Common myeloid progenitor, CD34-positive (primary cell): ENCODE measurements at regions not wholly inside any gene's neighbourhood (a gene's known extent, or its start where the extent isn't known, plus 50 kb on each side); places are given as distances from the start of the nearest gene placed in this dataset.
"Not testable (repeated sequence)": the region's sequence is repeated elsewhere in the genome, so short reads cannot be mapped to it uniquely, and the experiment has no call there.

ENCODE experiments used
- CTCF ChIA-PET: fragments of 350-600 bp; sonication (Branson Sonifier 250); formaldehyde crosslinking; loops from one replicate; lab custom pipeline; 2021; ENCODE audit warnings: antibody characterized with exemption; lab: Charles Lee
- POLR2A ChIA-PET: fragments of 350-600 bp; sonication (Branson Sonifier 250); formaldehyde crosslinking; loops from one replicate; lab custom pipeline; 2021; ENCODE audit warnings: antibody characterized with exemption; lab: Charles Lee
- DNase-seq, 3 donors: peaks; one replicate each; pipeline versions ENCODE4 v3.0.0 to v3.0.0-alpha.2; 2013
- H3K27ac ChIP-seq, 2 experiments: 1 replicate in 1 of 2; 2 replicates in 1 of 2; pipeline ENCODE4 v1.7.0; 2013; ENCODE audit warnings: inconsistent platforms in 2 of 2, low read length in 2 of 2, mild to moderate bottlenecking in 2 of 2, low read depth in 1 of 2, moderate library complexity in 1 of 2; ENCODE audit not compliant: severe bottlenecking in 2 of 2, insufficient read depth in 1 of 2, poor library complexity in 1 of 2
- H3K27me3 ChIP-seq, 5 experiments: replicated peaks in 2 of 5; 1 replicate in 3 of 5; 2 replicates in 2 of 5; pipeline versions ENCODE4 v1.6.1 to v1.7.0; 2013; ENCODE audit warnings: low read length in 4 of 5, mild to moderate bottlenecking in 2 of 5, moderate library complexity in 2 of 5, inconsistent platforms in 1 of 5; ENCODE audit not compliant: insufficient read depth in 5 of 5, control insufficient read depth in 4 of 5
- H3K36me3 ChIP-seq, 4 experiments: 1 replicate in 2 of 4; 2 replicates in 2 of 4; pipeline versions ENCODE4 v1.6.1 to v1.7.0; 2013; ENCODE audit warnings: low read length in 3 of 4, control low read depth in 1 of 4, mild to moderate bottlenecking in 1 of 4; ENCODE audit not compliant: control insufficient read depth in 4 of 4, insufficient read depth in 4 of 4
- H3K4me1 ChIP-seq, 4 experiments: 1 replicate in 3 of 4; 2 replicates in 1 of 4; pipeline versions ENCODE4 v1.6.1 to v1.7.1; 2013; ENCODE audit warnings: low read length in 3 of 4, mild to moderate bottlenecking in 3 of 4, control low read depth in 1 of 4, inconsistent platforms in 1 of 4, moderate library complexity in 1 of 4; ENCODE audit not compliant: control insufficient read depth in 4 of 4, insufficient read depth in 4 of 4; ENCODE audit errors: control extremely low read depth in 1 of 4
- H3K4me3 ChIP-seq, 7 experiments: 1 replicate in 4 of 7; 2 replicates in 3 of 7; pipeline versions ENCODE4 v1.5.1 to v1.7.0; 2013; ENCODE audit warnings: mild to moderate bottlenecking in 7 of 7, low read length in 6 of 7, moderate library complexity in 6 of 7, inconsistent platforms in 2 of 7, low read depth in 2 of 7, control low read depth in 1 of 7; ENCODE audit not compliant: insufficient read depth in 4 of 7, control insufficient read depth in 1 of 7; ENCODE audit errors: extremely low read depth in 1 of 7
- H3K9me3 ChIP-seq, 5 experiments: 1 replicate in 4 of 5; 2 replicates in 1 of 5; pipeline versions ENCODE4 v1.6.1 to v1.7.1; 2013; ENCODE audit warnings: low read length in 4 of 5, mild to moderate bottlenecking in 2 of 5, inconsistent platforms in 1 of 5, low read depth in 1 of 5, moderate library complexity in 1 of 5; ENCODE audit not compliant: control insufficient read depth in 4 of 5, insufficient read depth in 2 of 5; ENCODE audit errors: control extremely low read depth in 1 of 5
- WGBS: methylation state at CpG from one replicate; pipeline ENCODE4 v1.1.5; 2013; ENCODE audit not compliant: insufficient coverage; 5-methylcytosine and 5-hydroxymethylcytosine counted together

- no peak for DNase-seq
- Histone ChIP-seq H3K4me3 (no peak overlapping the region), H3K4me1 (no peaks in the 10 kb centered on the region), H3K27me3 (no peaks in the 10 kb centered on the region), H3K9me3 (peaks cover 0 to 3% (median 0%) of the 10 kb centered on the region in 5 experiments), H3K27ac (no peak overlapping the region), H3K36me3 (no peaks in the 10 kb centered on the region)
- 72% methylated on average over 5 of the region's 6 CpGs for WGBS
- CTCF ChIA-PET = no interaction called here
- POLR2A ChIA-PET = no interaction called here
These were observed 106.6 kb upstream of the NUPR2 start for GRCh38 chr7:56222866-56223265.

DNA sequence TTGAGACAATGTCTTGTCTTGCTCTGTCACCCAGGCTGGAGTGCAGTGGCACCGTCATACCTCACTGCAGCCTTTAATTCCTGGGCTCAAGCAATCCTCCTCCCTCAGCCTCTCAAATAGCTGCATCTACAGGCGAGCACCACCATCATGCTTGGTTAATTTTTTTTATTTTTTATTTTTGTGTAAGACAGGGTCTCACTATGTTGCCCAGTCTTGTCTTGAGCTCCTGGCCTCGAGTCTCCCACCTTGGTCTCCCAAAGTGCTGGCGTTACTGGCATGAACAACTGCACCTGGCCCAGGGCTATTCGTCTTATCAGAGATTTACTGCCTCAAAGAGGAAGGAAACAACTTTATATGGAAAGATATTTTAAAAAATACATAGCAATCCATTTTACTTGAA lies 102.8 kb upstream of the NUPR2 start:
- DNase-seq = no peak
- POLR2A ChIA-PET = no interaction called here
- H3K4me1 ChIP-seq = no peaks in the 10 kb centered on the region
- H3K4me3 ChIP-seq = no peak overlapping the region
- peaks cover 0 to 7% (median 6%) of the 10 kb centered on the region in 5 experiments for H3K9me3 ChIP-seq
- no peak overlapping the region for H3K27ac ChIP-seq
- WGBS = 31% methylated on average over 3 of the region's 5 CpGs
- CTCF ChIA-PET = no interaction called here
- H3K27me3 ChIP-seq = no peaks in the 10 kb centered on the region
- no peaks in the 10 kb centered on the region for H3K36me3 ChIP-seq

GRCh38 chr7:56218510-56218909 lies 102.3 kb upstream of the NUPR2 start:
- Histone ChIP-seq H3K4me1 (no peaks in the 10 kb centered on the region), H3K27me3 (no peaks in the 10 kb centered on the region), H3K4me3 (no peak overlapping the region), H3K9me3 (peaks cover 0 to 10% (median 6%) of the 10 kb centered on the region in 5 experiments), H3K27ac (no peak overlapping the region), H3K36me3 (no peaks in the 10 kb centered on the region)
- ChIA-PET CTCF (no interaction called here), POLR2A (no interaction called here)
- DNase-seq = no peak
- 93% methylated on average over 4 of the region's 4 CpGs for WGBS

DNA sequence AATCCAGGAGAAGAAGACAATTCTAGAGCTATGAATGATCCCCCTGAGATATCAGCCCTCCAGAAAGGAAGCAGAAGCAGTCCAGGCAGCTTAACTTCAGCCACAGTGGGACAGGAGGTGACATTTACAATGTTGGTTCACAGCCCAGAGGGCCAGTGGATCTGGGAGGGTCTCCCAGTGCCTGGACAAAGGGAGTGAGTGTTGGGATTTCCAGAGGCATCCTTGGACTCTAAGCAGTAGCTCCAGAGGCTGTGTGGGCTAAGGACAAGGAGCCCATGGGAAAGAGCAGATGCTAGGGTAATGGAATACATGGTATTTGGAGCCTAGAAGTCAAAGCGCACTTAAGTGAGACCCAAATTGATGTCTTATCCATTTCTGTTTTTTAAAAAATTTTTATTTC lies 97.4 kb upstream of the NUPR2 start:
- ChIA-PET POLR2A (no interaction called here), CTCF (no interaction called here)
- Histone ChIP-seq H3K36me3 (no peaks in the 10 kb centered on the region), H3K9me3 (peaks cover 0 to 16% (median 7%) of the 10 kb centered on the region in 5 experiments), H3K4me3 (no peak overlapping the region), H3K27me3 (no peaks in the 10 kb centered on the region), H3K4me1 (no peaks in the 10 kb centered on the region), H3K27ac (no peak overlapping the region)
- DNase-seq = no peak
- no CpG with 5 or more reads among the region's 1 CpG for WGBS

DNA sequence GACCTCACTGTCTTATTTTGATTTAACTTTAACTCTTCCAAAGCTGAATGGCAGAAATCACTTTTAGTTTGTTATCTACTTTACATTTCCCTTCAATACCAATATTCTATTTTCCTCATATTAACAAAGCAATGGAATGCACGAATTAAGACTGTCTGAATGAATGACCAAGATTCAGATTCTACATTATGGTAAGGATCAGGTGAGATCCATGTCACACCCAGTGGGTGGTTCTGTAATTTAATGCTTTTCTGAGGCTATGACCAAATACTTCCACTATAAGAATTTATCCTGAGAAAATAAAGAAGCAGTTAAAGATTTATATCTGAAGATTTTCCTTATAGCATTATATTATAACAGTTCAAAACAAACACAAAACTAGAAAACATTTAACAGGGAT lies 90.2 kb upstream of the NUPR2 start:
- Histone ChIP-seq H3K27ac (no peak overlapping the region), H3K27me3 (no peaks in the 10 kb centered on the region), H3K4me1 (no peaks in the 10 kb centered on the region), H3K9me3 (no peaks in the 10 kb centered on the region), H3K36me3 (no peaks in the 10 kb centered on the region), H3K4me3 (no peak overlapping the region)
- ChIA-PET CTCF (no interaction called here), POLR2A (no interaction called here)
- no CpG with 5 or more reads among the region's 1 CpG for WGBS
- DNase-seq = no peak

DNA sequence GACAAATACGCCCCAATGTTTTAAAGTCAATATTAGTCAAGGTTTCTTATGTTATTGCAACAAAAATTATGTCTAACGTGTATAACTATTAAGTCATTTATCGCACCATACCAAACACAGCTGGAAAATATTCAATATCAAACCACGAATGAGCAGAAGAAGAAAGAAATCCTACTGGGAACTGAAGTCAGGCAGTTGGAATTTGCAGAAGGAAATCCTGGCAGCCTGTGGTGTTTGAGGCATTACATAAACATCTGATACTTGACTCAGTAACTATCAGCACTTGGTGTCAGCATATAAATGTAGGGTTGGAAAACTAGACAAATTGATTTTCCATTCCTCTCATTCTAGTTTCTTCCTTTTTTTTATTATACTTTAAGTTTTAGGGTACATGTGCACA lies 83.4 kb upstream of the NUPR2 start:
- Histone ChIP-seq H3K27me3 (no peaks in the 10 kb centered on the region), H3K27ac (no peak overlapping the region), H3K4me1 (no peaks in the 10 kb centered on the region), H3K4me3 (no peak overlapping the region), H3K9me3 (no peaks in the 10 kb centered on the region), H3K36me3 (no peaks in the 10 kb centered on the region)
- DNase-seq = no peak
- ChIA-PET CTCF (no interaction called here), POLR2A (no interaction called here)
- no CpG with 5 or more reads among the region's 4 CpGs for WGBS

DNA sequence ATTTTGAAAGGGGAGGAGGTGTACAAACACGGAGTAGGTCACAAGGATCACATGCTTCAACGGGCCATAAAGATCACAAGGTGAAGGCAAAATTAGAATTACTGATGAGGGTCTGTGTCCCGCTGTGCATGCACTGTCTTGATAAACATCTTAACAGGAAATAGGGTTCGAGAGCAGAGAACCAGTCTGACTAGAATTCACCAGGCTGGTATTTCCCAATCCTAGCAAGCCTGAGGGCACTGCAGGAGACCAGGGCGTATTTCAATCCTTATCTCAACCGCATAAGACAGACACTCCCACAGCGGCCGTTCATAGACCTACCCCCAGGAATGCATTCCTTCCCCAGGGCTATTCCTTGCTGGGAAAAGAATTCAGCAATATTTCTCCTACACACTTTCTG lies 80.0 kb upstream of the NUPR2 start:
- POLR2A ChIA-PET, H3K27me3 ChIP-seq, H3K27ac ChIP-seq, H3K36me3 ChIP-seq, DNase-seq, H3K4me3 ChIP-seq, H3K9me3 ChIP-seq, H3K4me1 ChIP-seq, CTCF ChIA-PET: not testable (repeated sequence)
- WGBS = 87% methylated on average over 7 of the region's 8 CpGs
